ENCODE measurements at regions not wholly inside any gene's neighbourhood (a gene's known extent, or its start where the extent isn't known, plus 50 kb on each side); places are given as distances from the start of the nearest gene placed in this dataset.

GRCh38 chr1:219041818-219042217 lies 131.9 kb upstream of the LYPLAL1 start:
- Histone ChIP-seq H3K4me1 (replicated peaks in 1 of 4; ENCODE audit: control insufficient read depth in 3 of 4, insufficient read depth in 4 of 4, low read length in 3 of 4) (no peaks in the 10 kb centered on the region), H3K4me3 (ENCODE audit: extremely low read depth in 1 of 4, insufficient read depth in 2 of 4, low read depth in 3 of 4, low read length in 4 of 4) (no peak overlapping the region), H3K36me3 (ENCODE audit: control insufficient read depth in 2 of 4, insufficient read depth in 4 of 4, low read length in 3 of 4) (no peaks in the 10 kb centered on the region), H2AFZ (ENCODE audit: low read length) (no peak overlapping the region), H3K4me2 (ENCODE audit: insufficient read depth in 1 of 2, low read depth in 2 of 2, low read length in 2 of 2) (no peak overlapping the region), H3K18ac (ENCODE audit: extremely low read depth, low read length) (no peak overlapping the region), H3K9me3 (ENCODE audit: insufficient read depth in 2 of 2, low read depth in 1 of 2, low read length in 1 of 2) (peaks cover 5 to 8% of the 10 kb centered on the region in 2 experiments; a peak in 2 of 4 replicates), H3K79me2 (ENCODE audit: control insufficient read depth in 1 of 2, insufficient read depth in 2 of 2, low read length in 2 of 2) (no peaks in the 10 kb centered on the region), H2BK15ac (ENCODE audit: low read length) (no peak overlapping the region), H4K20me1 (replicated peaks in 1 of 2; ENCODE audit: control insufficient read depth in 1 of 2, insufficient read depth in 2 of 2, low read length in 2 of 2) (no peaks in the 10 kb centered on the region), H4K91ac (replicated peaks; ENCODE audit: insufficient read length, low read length) (no peak overlapping the region), H2BK12ac (ENCODE audit: low read depth, low read length) (no peak overlapping the region), H3K9ac (replicated peaks in 1 of 4; ENCODE audit: extremely low read depth in 1 of 4, low read depth in 3 of 4, low read length in 3 of 4) (no peak overlapping the region), H2BK20ac (ENCODE audit: low read length) (no peak overlapping the region), H3K23ac (ENCODE audit: insufficient read length) (no peak overlapping the region), H3K27me3 (replicated peaks in 1 of 4; ENCODE audit: control insufficient read depth in 3 of 4, extremely low read depth in 1 of 4, insufficient read depth in 3 of 4, low read length in 3 of 4) (no peaks in the 10 kb centered on the region), H3K23me2 (ENCODE audit: low read depth, low read length) (no peaks in the 10 kb centered on the region), H4K5ac (ENCODE audit: insufficient read length, low read depth, low read length) (no peak overlapping the region), H2AK5ac (ENCODE audit: low read depth, low read length) (no peak overlapping the region), H4K8ac (ENCODE audit: extremely low read depth, insufficient read depth, low read length) (no peak overlapping the region), H2BK120ac (replicated peaks; ENCODE audit: low read depth, low read length) (no peak overlapping the region), H3K14ac (ENCODE audit: insufficient read length) (no peak overlapping the region), H3K56ac (replicated peaks; ENCODE audit: insufficient read length, low read depth, low read length) (no peak overlapping the region), H3K79me1 (ENCODE audit: low read depth, low read length) (no peaks in the 10 kb centered on the region), H3K27ac (ENCODE audit: low read depth, low read length) (no peak overlapping the region), H2BK5ac (ENCODE audit: low read depth, low read length) (no peak overlapping the region), H3K4ac (replicated peaks; ENCODE audit: insufficient read length, low read depth, low read length) (no peak overlapping the region)
- TF ChIP-seq TEAD4 (IDR thresholded peaks at IDR 0.05; ENCODE audit: low read depth, low read length) (no peak), KDM4A (IDR thresholded peaks at IDR 0.05; ENCODE audit: low read depth, low read length, severe bottlenecking) (no peak), TAF1 (IDR thresholded peaks at IDR 0.05; ENCODE audit: low read depth, low read length) (no peak), SUZ12 (IDR thresholded peaks at IDR 0.05; ENCODE audit: low read length) (no peak), RNF2 (IDR thresholded peaks at IDR 0.05; ENCODE audit: borderline replicate concordance, low read depth, low read length, missing control alignments, poor library complexity, severe bottlenecking) (no peak), CTBP2 (IDR thresholded peaks at IDR 0.05; ENCODE audit: borderline replicate concordance, insufficient read depth, insufficient read length, low read length) (no peak), ASH2L (IDR thresholded peaks at IDR 0.05; ENCODE audit: low read length) (no peak), GTF2F1 (IDR thresholded peaks at IDR 0.05; ENCODE audit: borderline replicate concordance, low read depth, low read length) (no peak), TCF12 (IDR thresholded peaks at IDR 0.05; ENCODE audit: low read depth, low read length) (no peak), GABPA (IDR thresholded peaks at IDR 0.05; ENCODE audit: borderline replicate concordance, insufficient read depth, low read length) (no peak)
- WGBS, 2 experiments (ENCODE audit: extremely low coverage in 1 of 2, insufficient coverage in 1 of 2, insufficient read length in 1 of 2, insufficient replicate concordance in 2 of 2, low coverage in 1 of 2, low lambda C conversion rate in 2 of 2, missing lambda C conversion rate in 1 of 2), result 0% methylated on average over 1 of the region's 1 CpG; no CpG with 5 or more reads in 1 of the 2 experiments
- POLR2A ChIA-PET (ENCODE audit: partially characterized antibody), result no interaction called here
- no peak for FAIRE-seq
- CTCF ChIA-PET (ENCODE audit: partially characterized antibody), result no interaction called here
- DNase-seq (ENCODE audit: low read depth in 1 of 2, low spot score in 2 of 2), result no peak
